Hippocampal formation (tissue), 2 donors: ENCODE measurements at regions not wholly inside any gene's neighbourhood (a gene's known extent, or its start where the extent isn't known, plus 50 kb on each side); places are given as distances from the start of the nearest gene placed in this dataset.

Source experiments
- DNase-seq, 2 donors: peaks; one replicate each; lab custom pipeline; 2025; lab: John Stamatoyannopoulos, UW

DNA sequence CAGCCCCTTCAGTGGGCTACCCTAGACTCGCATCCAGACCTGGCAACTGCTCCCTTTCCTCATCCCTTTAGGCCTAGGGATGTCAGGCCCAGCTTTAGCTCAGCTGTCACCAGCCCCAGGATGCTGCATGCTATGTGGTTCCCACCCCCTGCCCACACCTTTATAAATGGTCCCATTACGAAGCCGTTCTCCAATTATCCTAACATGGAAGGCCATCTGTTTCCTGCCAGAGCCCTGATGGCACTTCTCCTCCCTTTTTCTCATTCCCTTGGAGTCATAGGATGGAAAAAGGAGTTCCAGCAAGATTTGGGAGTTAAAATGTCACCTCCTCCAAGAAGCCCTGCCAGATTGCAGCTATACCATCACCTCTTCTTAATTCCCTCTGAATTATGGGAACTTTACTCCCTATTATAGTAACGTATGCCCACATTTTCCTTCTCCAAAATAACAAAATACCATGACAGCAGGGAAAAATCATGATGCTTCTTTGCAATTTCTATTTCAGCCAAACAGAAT is 205.0 kb upstream of the GRIK3 start:
- no peak for DNase-seq

DNA sequence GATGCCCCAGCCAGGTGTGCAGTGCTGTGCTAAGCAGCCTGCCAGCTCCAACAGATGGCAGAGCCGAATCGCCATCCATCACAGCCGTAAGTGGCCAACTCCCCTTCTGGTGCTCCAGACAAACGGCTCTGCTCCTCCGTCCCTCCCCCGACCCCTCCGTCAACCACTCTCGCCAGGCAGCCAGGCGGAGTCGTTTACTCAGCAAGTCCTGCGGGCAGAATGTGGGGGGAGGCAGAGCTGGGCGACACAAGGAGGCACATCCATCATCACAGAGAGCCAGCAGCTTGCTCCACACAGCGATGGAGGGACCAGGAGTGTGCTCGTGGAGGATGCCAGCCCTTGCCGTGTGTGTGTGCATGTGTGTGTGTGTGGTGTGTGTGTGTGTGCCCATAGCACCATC is 206.6 kb upstream of the GRIK3 start:
- no peak for DNase-seq

DNA sequence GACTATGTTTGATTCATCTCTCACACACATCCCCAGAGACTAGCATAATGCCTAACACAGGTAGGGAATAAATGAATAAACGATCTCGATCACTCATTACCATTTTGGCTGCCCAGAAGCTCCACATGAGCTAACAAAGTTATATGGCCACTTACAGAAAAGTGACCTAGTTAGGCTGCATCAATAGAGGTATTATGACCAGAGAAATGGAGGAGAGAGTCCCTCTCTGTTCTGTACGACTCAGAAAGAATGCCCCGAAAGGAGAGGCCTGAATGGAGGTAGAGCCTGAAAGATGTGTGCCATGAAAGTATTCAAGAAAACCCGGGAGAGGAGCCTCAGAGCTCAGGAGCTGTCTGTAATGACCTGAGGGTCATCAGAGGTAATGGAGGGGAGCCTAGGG is 208.2 kb upstream of the GRIK3 start:
- DNase-seq, result no peak

DNA sequence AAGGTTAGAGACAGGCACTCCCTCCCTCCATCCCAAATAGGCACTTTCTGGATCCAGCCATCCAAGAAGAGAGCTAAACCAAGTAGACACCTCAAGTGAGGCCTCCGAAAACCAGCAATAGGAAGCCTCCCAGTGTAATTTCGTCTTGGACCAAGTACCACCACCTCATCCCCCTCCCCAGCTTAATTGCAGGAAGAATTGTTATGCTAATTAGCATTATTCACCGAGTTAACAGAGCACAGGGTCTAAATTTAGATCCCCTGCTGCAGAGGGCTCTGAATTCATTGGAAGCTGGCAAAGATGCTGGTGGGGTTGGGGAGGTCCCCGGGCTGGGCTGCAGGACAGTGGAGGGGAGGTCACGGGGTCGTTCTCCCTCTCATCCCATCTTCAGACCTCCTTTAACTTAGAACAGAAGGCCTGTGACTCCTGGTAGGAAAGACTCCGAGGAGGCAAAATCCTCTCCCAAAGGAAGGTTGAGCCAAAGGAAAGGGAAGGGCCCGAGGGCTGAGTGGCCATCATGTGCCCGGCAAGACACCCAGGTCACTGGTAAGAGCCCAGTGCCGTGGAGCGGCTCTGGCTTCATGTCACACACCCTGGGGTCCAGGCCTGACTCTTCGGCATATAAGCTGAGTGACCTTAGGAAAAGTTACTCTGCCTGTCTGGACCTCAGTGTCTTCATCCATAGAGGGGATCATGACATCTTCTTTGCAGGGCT is 209.2 kb upstream of the GRIK3 start:
- no peak for DNase-seq

DNA sequence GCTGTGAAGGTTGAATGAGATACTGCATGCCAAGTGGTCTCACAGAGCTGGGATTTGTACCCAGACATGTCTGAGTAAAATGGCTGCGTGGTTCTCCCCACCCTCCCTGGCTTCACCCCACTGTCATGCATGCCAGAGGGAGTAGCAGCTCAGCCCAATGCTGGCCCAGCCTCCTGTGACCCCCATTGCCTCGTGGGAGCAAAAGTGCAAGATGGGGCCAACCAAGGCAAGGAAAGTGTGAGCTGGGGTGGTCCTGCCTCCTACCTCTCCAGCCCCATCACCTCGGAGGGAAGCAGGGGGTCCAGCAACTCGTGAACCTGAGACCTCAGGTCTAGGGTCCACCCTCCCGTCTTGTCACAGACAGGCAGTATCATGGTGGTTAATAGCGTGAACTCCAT is 209.8 kb upstream of the GRIK3 start:
- DNase-seq, result no peak

DNA sequence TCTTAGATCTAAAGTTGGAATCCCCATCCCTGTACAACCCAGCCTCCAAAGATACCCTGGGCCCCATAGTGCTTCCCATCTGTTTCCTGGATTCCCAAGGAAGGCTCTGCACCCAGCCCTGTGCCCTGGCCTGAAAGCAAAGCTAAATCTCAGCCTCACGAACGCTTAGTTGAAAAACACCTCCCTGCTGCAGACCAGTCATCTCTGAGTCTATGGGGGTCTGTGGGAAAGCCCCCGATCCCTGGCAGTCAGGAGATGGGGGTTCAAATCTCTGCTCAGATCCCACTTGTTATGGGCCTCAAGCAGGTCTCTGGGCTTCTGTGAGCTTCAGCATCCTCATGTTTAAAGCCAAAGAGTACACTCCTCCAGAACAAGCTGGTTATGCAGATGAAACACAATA is 210.5 kb upstream of the GRIK3 start:
- no peak for DNase-seq

DNA sequence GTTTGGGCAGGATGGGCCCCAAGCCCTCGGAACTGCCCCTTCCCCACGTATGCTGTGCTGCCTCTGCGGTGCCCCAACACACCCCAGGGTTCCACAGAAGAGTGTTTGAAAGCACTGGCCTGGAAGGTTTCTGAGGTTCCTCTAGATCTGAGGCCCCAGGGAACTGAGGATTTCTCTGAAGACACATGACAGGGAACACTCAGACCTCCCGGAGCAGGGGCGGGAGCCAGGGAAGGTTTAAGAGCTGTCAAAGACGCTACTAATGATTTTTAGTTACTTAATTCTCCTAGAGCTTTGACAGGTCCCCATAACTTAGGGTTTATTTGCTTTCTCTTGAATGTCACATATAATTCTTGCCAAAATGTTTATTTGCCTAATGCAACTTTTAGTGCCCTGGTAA is 212.3 kb upstream of the GRIK3 start:
- no peak for DNase-seq

DNA sequence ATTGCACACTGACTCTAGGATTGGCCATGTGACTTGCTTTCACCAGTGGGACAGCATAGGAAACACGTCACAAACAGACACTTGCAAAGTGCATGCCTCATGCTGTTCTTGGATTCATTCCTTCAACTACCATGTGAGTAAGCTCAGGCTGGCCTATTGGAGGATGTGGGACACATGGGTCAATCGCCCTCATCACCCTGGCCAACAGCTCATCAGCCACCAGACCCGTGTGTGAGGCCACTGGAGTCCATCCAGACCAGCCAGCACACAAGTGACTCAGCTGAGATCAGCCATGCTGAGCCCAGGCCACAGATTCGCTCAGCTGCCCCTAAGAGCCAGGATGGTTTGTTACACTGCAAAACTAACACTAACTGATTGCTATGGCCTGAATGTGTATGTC is 216.1 kb upstream of the GRIK3 start:
- no peak for DNase-seq

DNA sequence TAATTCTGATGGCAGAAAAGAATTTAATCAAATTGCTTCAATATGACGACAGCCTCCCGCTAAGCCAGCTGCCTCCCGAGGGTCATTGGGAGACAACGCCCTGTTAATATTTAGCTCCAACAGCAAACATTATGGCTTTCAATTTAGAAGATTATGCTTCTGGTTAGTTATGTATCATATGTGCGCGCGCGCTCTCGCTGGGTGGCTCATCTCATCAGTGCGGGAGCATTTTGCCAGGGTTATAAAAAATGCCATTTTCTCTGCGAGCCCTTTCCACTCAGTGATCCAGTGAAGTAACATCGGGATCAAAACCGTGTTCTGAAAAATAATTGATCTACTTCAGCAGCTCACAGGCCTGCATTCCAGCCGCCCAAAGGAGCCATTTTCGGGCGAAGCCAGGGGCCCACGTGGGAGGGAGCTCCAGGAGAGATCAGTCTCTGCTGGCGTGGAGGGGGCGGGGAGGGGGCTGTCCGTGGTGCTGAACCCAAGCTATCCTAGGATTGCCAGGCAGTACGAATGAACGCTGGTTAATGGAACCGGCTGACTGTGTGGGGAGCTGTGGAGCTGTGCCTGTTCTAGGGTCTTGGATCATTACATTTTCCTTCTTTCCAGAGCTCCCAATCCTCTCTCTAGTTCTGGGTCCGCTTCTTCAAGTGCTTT is 219.1 kb upstream of the ZC3H12A start:
- peak; percentile 21 to 30 for DNase-seq

DNA sequence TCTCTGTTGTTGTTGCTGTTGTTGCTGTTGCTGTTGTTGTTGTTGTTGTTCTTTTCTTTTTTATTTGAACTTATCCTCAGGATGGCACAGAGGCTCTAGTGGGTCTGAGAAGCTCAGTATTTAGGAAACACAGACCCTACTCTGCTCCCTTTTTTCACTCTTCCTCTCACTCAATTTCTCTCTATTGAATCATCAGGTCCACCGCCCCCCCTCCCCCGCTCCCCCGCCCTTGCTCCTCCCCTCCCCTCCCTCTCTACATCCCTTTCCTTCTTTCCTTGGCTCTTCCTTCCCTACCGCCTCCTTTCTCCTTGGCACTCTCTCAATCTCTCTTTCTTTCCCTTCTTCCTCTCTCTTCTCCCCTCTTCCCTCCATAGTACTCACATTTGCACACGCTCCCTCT is 218.5 kb upstream of the ZC3H12A start:
- DNase-seq, result no peak

DNA sequence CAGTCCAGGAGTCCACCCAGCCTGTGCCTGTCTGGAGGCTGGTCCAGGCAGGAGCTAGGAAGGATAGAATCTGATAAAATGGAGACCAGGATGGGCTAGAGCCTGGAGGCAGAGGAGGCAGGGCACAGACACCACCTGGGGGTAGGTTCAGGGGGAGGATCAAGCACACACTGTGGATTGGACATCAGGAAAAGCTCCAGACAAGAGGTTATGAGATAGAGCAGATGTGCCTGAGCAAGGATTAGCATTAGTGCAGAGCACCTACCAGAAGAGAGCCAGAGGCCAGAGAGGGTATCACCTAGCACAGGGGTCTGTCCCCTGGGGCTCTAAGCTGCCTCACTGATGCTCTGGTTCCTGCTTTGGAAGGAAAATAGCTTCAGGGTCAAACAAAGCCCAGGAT is 216.7 kb upstream of the ZC3H12A start:
- DNase-seq, result no peak

DNA sequence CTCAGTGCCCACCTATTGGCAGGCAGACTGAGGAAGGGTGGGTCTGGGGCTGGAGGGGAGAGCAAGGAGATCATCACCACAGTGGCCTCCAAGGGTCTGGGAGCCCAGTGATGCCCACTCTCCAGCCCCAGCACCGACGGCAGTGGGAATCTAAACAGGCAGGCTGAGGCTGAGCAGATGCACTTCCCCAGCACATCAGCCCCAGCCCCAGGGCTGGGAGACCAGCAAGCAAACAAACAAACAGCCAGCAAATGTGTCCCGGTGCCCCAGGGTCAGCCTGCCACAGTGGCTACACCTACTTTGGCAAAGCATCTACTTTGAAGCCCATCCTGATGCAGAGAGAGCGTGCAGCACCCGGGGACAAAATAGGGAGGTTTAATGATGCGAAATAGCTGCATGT is 216.3 kb upstream of the ZC3H12A start:
- no peak for DNase-seq

DNA sequence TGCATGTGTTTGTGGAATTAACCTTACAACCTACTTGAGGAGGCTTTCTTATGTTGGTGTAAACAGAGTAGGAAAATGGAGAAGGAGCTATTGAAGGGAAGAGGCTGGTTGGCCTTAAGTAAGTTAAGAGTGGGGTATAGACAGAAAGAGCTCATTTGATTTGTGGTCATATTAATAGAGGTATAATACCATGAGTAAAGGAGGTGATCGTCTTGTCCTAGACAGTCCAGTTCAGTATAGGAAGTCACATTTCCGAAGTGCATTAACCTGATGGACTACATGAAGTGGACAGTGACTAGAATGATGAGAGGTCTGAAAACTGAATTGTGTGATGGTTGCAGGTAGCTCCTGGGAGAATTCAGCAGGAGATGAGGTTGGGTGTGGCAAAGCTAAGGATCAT is 215.4 kb upstream of the ZC3H12A start:
- DNase-seq, result no peak

DNA sequence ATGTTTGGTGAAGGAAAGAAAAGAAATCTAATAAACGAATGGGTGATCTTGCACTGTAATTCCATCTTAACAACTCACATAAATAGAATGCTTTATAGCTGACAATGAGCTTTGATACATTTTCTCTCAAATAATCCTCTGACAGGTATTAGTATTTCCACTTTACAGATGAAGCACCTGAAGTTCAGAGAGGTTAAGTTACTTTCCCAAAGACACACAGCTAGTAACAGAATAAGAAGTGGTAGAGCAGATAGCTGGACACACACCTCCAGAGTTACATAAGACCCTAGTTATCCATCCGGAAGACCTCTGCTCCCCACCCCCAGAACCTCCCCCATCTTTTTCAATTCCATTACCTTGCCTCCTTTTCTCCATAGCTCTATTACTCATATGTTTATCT is 213.3 kb upstream of the ZC3H12A start:
- DNase-seq, result no peak

DNA sequence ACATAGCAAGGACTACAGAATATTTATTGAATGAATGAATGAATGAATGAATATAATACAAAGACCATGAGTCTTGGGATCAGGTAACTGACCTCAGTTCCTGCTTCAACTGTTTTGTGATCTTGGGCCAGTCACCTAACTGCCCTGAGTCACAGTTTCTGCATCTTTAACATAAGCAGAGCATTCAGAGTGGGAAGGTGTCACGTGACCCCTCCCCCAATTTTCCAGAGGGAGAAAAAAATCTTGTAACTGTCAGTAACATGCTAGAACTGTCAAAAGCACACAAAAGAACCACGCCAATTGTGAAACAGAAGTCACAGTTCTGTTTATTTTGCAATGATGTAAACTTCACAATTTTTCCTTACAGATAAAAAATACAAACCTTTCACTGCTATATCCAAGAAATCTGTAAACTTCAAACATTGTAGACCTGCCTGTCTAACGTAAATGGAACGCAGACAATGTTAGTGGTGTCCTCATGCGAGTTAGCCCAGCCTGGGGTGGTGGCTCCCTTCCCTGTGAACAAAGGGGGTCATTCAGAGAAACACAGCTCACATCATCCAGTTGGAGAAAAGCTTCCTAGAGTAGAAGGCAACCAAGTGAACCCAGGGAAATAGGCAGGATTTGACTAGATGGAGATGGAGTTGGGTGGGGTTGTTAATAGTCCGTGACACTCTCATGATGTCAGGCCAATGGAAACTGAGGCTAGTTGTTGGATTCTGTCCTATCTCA is 211.8 kb upstream of the ZC3H12A start:
- DNase-seq, result no peak

DNA sequence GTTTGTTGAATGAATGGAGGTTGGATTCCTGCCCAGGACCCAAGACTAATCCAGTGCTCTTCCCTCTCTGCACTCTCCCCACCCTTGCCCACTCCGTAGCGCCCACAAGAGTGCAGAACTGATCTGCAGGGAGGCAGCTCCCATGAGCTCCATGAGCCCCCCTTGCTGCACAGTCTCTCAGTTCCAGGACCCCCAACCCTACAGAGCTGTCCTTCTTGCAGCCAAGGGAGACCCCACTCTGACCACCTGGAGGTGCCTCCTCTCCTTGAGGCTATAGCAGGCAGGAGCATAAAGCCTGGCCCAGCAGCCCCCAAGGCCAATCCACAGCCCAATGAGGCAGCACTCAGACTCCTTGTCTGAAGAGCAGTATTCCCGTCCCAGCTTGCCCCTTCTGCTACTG is 209.2 kb upstream of the ZC3H12A start:
- DNase-seq, result no peak

DNA sequence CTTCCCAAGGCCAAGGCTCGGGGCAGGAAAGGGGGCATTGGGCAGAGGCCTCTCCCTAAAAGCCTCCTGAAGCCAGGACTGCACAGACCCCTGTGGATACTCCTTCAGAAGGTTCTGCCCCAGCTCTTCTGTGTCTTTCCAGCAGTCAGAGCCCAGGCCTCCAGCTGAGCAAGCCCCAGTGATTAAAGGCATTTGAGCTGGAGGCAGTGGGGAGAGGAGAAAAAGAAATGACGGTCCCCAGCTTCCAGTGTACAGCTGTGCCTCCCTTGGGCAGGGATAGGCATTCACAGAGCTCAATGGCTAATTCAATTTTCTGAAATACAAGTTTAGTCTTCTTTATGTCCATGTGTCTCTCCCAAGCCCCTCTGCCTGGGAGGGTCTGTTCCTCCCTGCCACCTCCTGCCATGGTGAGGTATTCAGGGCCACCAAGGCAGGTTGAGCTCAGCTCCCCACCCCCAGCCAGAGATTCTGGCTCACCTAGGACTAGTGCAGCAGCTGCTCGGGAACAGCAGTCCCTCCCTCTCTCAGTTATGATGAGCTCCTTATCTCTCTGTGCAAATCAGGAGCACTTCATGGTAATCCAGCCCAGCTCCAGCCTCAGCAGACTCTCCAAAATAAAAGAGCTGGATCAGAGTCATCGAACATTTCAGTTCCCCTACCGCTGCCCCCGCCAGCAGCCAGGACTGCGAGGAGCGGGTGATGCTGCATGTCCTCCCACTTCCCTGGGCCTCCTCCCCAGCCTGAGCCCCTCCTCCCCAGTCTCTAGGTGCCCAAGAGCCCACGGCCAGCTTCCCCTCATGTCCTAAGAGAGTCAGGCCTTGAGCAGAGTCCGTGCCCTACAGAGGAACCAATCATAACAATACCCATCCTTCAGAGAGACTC is 208.4 kb upstream of the ZC3H12A start:
- DNase-seq, result no peak

DNA sequence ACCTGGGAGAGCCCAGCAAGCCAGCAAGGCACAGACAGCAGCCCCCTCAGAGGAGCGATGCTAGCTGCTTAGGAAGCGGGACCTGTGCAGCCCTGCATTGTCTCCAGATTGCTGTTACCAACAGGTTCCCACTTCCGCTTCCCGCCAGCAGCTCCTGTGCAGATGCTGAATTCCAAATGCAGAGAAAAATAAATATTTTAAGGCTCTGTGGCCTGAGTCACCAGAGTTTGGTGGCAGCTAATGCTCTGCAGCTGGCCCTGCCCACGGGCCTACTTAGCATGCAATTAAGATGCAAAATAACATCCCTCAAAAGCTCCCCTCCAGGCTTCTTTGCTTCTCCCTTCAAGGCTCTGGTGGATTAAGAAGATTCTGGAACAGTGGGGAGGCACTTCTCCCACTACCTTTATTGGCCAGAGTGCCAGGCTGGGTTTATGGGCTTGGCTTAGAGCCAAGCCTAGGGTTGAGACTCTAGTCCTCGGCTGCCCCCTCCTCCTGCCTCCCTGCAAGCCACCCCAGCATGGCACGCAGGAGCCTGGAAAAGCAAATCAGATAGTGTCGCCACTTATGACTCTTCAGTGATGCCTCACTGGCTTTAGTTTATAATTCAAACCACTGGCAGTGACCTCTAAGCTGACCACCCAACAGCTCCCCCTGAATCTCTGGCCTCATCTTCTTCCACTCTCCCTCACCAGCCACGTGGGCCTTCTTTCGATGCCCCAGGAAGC is 207.1 kb upstream of the ZC3H12A start:
- DNase-seq, result no peak

DNA sequence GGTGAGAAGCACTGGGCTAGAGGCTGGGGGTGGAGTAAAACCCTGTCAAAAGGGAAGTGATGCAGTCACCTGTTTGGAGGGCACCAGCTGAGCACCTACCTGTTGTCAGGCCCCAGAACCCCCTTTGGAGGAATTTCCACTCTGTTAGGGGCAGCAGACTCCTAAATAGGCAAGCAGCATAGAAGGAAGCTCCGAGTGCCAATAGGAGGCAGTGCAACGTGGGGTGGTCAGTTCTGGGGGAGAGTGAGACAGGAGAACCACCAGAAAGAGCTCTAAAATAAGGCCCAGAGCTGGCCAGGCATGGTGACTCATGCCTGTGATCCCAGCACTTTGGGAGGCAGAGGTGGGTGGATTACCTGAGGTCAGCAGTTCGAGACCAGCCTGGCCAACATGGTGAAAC is 203.7 kb upstream of the ZC3H12A start:
- DNase-seq, result no peak

DNA sequence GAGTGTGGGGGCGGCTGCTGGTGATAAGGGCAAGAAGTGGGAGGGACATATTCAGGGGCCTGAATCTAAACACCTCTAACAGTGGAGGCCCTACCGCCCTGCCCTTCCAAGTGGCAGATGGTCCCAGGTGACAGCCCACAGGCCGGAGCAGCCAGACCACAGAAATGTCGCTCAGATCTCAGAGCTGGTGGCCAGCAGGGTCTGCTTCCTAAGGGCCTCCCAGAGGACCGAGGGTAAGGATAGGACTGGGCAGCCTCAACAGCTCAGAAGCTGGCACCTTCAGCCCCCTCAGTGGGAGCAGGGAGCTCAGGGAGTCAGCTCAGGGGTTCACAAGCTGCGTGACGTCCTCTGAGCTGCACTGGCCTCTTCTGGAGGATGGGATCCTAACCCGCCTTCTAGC is 201.8 kb upstream of the ZC3H12A start:
- DNase-seq, result no peak

DNA sequence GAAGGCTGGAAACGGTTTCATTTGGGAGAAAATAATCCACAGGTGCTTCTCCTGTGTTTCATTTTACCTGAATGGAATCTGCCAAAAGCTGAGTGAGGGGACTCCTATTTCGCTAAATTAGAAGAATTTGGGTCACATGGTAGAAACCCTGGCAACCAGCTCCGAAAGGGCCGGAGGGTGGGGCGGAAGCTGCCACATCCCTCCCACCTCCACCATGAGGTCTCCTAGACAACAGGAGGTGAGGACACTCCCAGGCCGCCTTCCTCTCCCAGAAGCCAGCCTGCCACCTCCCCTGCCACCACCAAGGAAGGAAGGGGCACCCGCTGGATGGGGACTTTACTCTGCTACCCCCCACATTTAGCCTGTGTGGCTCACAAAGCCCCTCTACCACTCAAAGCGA is 199.9 kb upstream of the ZC3H12A start:
- DNase-seq, result no peak
